ENCODE measurements at regions not wholly inside any gene's neighbourhood (a gene's known extent, or its start where the extent isn't known, plus 50 kb on each side); places are given as distances from the start of the nearest gene placed in this dataset.

GRCh38 chr14:89524990-89525667 lies 108.1 kb upstream of the FOXN3 start:
- H3K4me3 ChIP-seq (ENCODE audit: low read depth, low read length) = no peak overlapping the region
- no peak for DNase-seq (ENCODE audit: low read depth)
- TF ChIP-seq CTCF (IDR thresholded peaks at IDR 0.05; ENCODE audit: control insufficient read depth, extremely low read depth, insufficient read depth) = no peak

GRCh38 chr14:89524412-89524811 lies 107.4 kb upstream of the FOXN3 start:
- TF ChIP-seq CTCF (IDR thresholded peaks at IDR 0.05; ENCODE audit: control insufficient read depth, extremely low read depth, insufficient read depth) = no peak
- no peak for DNase-seq (ENCODE audit: low read depth)
- H3K4me3 ChIP-seq (ENCODE audit: low read depth, low read length) = no peak overlapping the region

GRCh38 chr14:89521988-89522387 lies 105.0 kb upstream of the FOXN3 start:
- H3K4me3 ChIP-seq (ENCODE audit: low read depth, low read length) = no peak overlapping the region
- DNase-seq (ENCODE audit: low read depth) = no peak
- TF ChIP-seq CTCF (IDR thresholded peaks at IDR 0.05; ENCODE audit: control insufficient read depth, extremely low read depth, insufficient read depth) = no peak

DNA sequence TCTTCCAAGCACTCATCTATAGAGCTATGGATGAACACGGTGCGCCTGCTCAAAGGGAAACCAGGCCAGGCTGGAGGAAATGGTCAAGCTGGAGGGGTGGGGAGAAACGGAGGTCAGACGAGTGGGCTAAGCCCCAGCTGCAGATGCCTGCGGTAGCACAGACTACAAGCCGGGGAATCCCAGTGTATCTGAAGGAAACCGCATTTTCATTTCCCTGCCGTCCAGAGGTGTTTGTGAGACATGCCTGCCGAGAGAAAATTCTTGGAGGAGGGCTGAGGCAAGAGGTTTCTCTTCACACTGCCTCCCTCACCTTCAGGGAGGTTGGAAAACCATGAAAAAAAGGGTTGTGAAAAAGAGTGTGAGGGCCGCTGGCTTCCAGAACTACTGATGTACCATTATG lies 102.0 kb upstream of the FOXN3 start:
- DNase-seq (ENCODE audit: low read depth) = no peak
- no peak for TF ChIP-seq CTCF (IDR thresholded peaks at IDR 0.05; ENCODE audit: control insufficient read depth, extremely low read depth, insufficient read depth)
- H3K4me3 ChIP-seq (ENCODE audit: low read depth, low read length) = no peak overlapping the region

GRCh38 chr14:89516173-89516572 lies 99.1 kb upstream of the FOXN3 start:
- no peak overlapping the region for H3K4me3 ChIP-seq (ENCODE audit: low read depth, low read length)
- DNase-seq (ENCODE audit: low read depth) = no peak
- TF ChIP-seq CTCF (IDR thresholded peaks at IDR 0.05; ENCODE audit: control insufficient read depth, extremely low read depth, insufficient read depth) = no peak

- no peak overlapping the region for H3K4me3 ChIP-seq (ENCODE audit: low read depth, low read length)
- TF ChIP-seq CTCF (IDR thresholded peaks at IDR 0.05; ENCODE audit: control insufficient read depth, extremely low read depth, insufficient read depth) = no peak
- no peak for DNase-seq (ENCODE audit: low read depth)
Measured at GRCh38 chr14:89514601-89515000, 97.6 kb upstream of the FOXN3 start.

DNA sequence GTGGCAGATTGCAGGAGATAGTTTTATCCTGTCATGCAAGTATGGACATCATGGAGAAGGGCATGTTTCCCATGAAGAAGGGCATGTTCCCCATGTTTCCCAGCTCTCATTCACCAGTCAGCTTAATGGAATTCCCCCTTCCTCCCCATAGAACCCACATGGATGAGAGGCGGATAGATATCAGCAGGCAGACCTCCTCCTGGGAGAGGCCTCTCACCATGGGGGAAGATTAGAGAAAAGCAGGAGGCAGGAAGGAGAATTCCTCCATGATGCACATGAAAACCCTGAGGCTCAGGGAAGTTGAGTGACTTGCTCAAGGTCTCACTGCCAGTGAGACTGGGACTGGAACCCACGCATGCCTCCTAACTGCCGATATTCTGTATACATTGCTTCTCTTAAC lies 92.9 kb upstream of the FOXN3 start:
- no peak for TF ChIP-seq CTCF (IDR thresholded peaks at IDR 0.05; ENCODE audit: control insufficient read depth, extremely low read depth, insufficient read depth)
- no peak for DNase-seq (ENCODE audit: low read depth)
- no peak overlapping the region for H3K4me3 ChIP-seq (ENCODE audit: low read depth, low read length)
